ENCODE measurements at regions not wholly inside any gene's neighbourhood (a gene's known extent, or its start where the extent isn't known, plus 50 kb on each side); places are given as distances from the start of the nearest gene placed in this dataset.

DNA sequence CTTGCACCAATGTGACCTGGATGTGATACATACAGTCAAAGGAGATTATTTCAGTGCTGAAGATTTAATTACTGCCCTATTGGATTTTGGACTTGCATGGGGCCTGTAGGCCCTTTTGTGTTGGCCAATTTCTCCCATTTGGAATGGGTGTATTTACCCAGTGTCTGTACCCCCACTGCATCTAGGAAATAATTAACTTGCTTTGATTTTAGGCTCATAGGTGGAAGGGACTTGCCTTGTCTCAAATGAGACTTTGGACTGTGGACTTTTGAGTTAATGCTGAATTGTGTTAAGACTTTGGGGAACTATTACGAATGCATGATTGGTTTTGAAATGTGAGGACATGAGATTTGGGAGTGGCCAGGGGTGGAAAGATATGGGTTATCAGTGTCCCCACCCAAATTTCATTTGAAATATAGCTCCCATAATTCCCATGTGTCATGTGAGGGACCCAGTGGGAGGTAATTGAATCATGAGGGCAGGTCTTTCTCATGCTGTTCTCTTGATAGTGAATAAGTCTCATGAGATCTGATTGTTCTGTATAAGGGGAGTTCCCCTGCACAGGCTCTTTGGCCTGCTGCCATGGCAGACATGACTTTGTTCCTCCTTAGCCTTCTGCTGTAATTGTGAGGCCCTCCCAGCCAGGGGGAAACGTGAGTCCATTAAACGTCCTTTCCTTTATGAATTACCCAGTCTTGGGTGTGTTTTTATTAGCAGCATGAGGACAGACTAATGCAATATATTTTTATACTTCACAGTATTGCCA lies 362.2 kb upstream of the SPANXN4 start:
- in situ Hi-C loops (cut with HindIII; ENCODE audit: extremely low pct_ligation_motif_present, low pct_unique_long_range_greater_than_20kb) (no loop called here), intact Hi-C loops (cut with micrococcal nuclease; ENCODE audit: unreplicated experiment) (no loop called here)
- no peak overlapping the region for H3K27ac ChIP-seq (ENCODE audit: extremely low read length, insufficient read depth, low read length)
- H3K79me2 ChIP-seq (ENCODE audit: insufficient read depth, low read length), result no peaks in the 10 kb centered on the region
- H3K9me3 ChIP-seq (ENCODE audit: low read length), result peaks cover 25% of the 10 kb centered on the region
- H2AFZ ChIP-seq (ENCODE audit: low read length), result no peak overlapping the region
- DNase-seq (ENCODE audit: low spot score), result no peak
- no peaks in the 10 kb centered on the region for H3K36me3 ChIP-seq (replicated peaks in 1 of 2; ENCODE audit: control insufficient read depth in 1 of 2, insufficient read depth in 2 of 2, low read length in 2 of 2)
- FAIRE-seq, result no peak
- H3K4me2 ChIP-seq (ENCODE audit: low read depth, low read length), result no peak overlapping the region
- ATAC-seq, result no peak
- H3K4me3 ChIP-seq (replicated peaks in 1 of 3; ENCODE audit: insufficient read depth in 1 of 3, low read depth in 2 of 3, low read length in 3 of 3), result no peak overlapping the region
- ChIA-PET POLR2A (no interaction called here), CTCF (ENCODE audit: low intra/inter-chr PET ratio, low total read pairs) (no interaction called here)
- H4K20me1 ChIP-seq (ENCODE audit: insufficient read depth, low read length), result no peaks in the 10 kb centered on the region
- H3K9ac ChIP-seq (ENCODE audit: insufficient read depth, low read depth, low read length), result no peak overlapping the region
- TF ChIP-seq POLR2AphosphoS2 (IDR thresholded peaks at IDR 0.05; ENCODE audit: low read depth, low read length), result no peak
- TF ChIP-seq ZNF10 (CRISPR knock-in tag; IDR thresholded peaks at IDR 0.05; ENCODE audit: borderline replicate concordance, low read depth), result no peak
- TF ChIP-seq LCORL (IDR thresholded peaks at IDR 0.05), result no peak
- no peak for TF ChIP-seq LCORL (CRISPR knock-in tag; IDR thresholded peaks at IDR 0.05)
- no peak for TF ChIP-seq PAX8 (CRISPR knock-in tag; IDR thresholded peaks at IDR 0.05; ENCODE audit: borderline replicate concordance)
- TF ChIP-seq, protein P1, sequence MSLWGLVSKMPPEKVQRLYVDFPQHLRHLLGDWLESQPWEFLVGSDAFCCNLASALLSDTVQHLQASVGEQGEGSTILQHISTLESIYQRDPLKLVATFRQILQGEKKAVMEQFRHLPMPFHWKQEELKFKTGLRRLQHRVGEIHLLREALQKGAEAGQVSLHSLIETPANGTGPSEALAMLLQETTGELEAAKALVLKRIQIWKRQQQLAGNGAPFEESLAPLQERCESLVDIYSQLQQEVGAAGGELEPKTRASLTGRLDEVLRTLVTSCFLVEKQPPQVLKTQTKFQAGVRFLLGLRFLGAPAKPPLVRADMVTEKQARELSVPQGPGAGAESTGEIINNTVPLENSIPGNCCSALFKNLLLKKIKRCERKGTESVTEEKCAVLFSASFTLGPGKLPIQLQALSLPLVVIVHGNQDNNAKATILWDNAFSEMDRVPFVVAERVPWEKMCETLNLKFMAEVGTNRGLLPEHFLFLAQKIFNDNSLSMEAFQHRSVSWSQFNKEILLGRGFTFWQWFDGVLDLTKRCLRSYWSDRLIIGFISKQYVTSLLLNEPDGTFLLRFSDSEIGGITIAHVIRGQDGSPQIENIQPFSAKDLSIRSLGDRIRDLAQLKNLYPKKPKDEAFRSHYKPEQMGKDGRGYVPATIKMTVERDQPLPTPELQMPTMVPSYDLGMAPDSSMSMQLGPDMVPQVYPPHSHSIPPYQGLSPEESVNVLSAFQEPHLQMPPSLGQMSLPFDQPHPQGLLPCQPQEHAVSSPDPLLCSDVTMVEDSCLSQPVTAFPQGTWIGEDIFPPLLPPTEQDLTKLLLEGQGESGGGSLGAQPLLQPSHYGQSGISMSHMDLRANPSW (CRISPR knock-in tag; IDR thresholded peaks at IDR 0.05; ENCODE audit: borderline replicate concordance), result no peak
- TF ChIP-seq BORCS8-MEF2B (CRISPR knock-in tag; IDR thresholded peaks at IDR 0.05), result no peak
- TF ChIP-seq NR2F2 (IDR thresholded peaks at IDR 0.05; ENCODE audit: borderline replicate concordance, low read depth), result no peak
- no peak for TF ChIP-seq ZNF768 (CRISPR knock-in tag; IDR thresholded peaks at IDR 0.05)
- TF ChIP-seq ZNF12 (CRISPR knock-in tag; IDR thresholded peaks at IDR 0.05), result no peak
- 0% methylated on average over 2 of the region's 3 CpGs for WGBS (ENCODE audit: low lambda C conversion rate)
- no peaks in the 10 kb centered on the region for H3K4me1 ChIP-seq (ENCODE audit: insufficient read depth, low read length)
- no peaks in the 10 kb centered on the region for H3K27me3 ChIP-seq (ENCODE audit: control insufficient read depth in 1 of 2, insufficient read depth in 2 of 2, low read length in 2 of 2)
- BruUV-seq (replicated peaks), result no TSS peak

Data from HepG2 (cell line).